Mesenchymal stem cell (in vitro differentiated cells and primary cell): ENCODE measurements at regions not wholly inside any gene's neighbourhood (a gene's known extent, or its start where the extent isn't known, plus 50 kb on each side); places are given as distances from the start of the nearest gene placed in this dataset.
A peak's percentile ranks its signal among the peaks of the same experiment; 100 is the strongest.

Experiments used
- DNase-seq: peaks from one replicate; pipeline ENCODE4 v3.0.0-alpha.2; 2013
- H2AFZ ChIP-seq: one replicate; pipeline ENCODE4 v1.6.1; 2013; ENCODE audit warnings: low read depth, mild to moderate bottlenecking, control low read depth, inconsistent platforms, low read length, moderate library complexity
- H2AK5ac ChIP-seq: 2 replicates; pipeline ENCODE4 v1.6.1; 2013; ENCODE audit warnings: low read length, moderate library complexity, mild to moderate bottlenecking, inconsistent platforms; ENCODE audit not compliant: severe bottlenecking
- H2BK120ac ChIP-seq: one replicate; pipeline ENCODE4 v1.6.1; 2013; ENCODE audit warnings: low read depth, mild to moderate bottlenecking, inconsistent platforms, low read length, moderate library complexity
- H2BK12ac ChIP-seq, 2 experiments: one replicate each; pipeline ENCODE4 v1.6.1; 2013; ENCODE audit warnings: inconsistent platforms in 2 of 2, low read length in 2 of 2, mild to moderate bottlenecking in 2 of 2, moderate library complexity in 2 of 2, control low read depth in 1 of 2
- H2BK15ac ChIP-seq: one replicate; pipeline ENCODE4 v1.6.1; 2013; ENCODE audit warnings: mild to moderate bottlenecking, low read depth, inconsistent platforms; ENCODE audit not compliant: poor library complexity, severe bottlenecking
- H2BK5ac ChIP-seq: 2 replicates; pipeline ENCODE4 v1.6.1; 2013; ENCODE audit warnings: low read depth, mild to moderate bottlenecking, low read length, control low read depth, inconsistent platforms; ENCODE audit not compliant: poor library complexity, severe bottlenecking
- H3K14ac ChIP-seq, 2 experiments: one replicate each; pipeline ENCODE4 v1.6.1; 2013; ENCODE audit warnings: inconsistent platforms in 2 of 2, low read length in 2 of 2, control low read depth in 1 of 2, mild to moderate bottlenecking in 1 of 2, moderate library complexity in 1 of 2
- H3K18ac ChIP-seq, 2 experiments: one replicate each; pipeline ENCODE4 v1.6.1; 2013; ENCODE audit warnings: inconsistent platforms in 2 of 2, low read length in 2 of 2, control low read depth in 1 of 2, low read depth in 1 of 2, mild to moderate bottlenecking in 1 of 2
- H3K23ac ChIP-seq, 2 experiments: one replicate each; pipeline ENCODE4 v1.6.1; 2013; ENCODE audit warnings: inconsistent platforms in 2 of 2, low read length in 2 of 2, mild to moderate bottlenecking in 2 of 2, moderate library complexity in 2 of 2, control low read depth in 1 of 2
- H3K27ac ChIP-seq: 2 replicates; pipeline ENCODE4 v1.5.1; 2013; ENCODE audit warnings: mild to moderate bottlenecking, moderate library complexity, low read length, control low read depth, inconsistent platforms; ENCODE audit not compliant: poor library complexity, severe bottlenecking
- H3K27me3 ChIP-seq, 2 experiments: 2 replicates each; pipeline versions ENCODE4 v1.6.1 to v1.7.0; 2013; ENCODE audit warnings: low read length in 2 of 2, mild to moderate bottlenecking in 2 of 2, moderate library complexity in 2 of 2, control low read depth in 1 of 2, inconsistent platforms in 1 of 2; ENCODE audit not compliant: control insufficient read depth in 1 of 2, insufficient read depth in 1 of 2
- H3K36me3 ChIP-seq, 2 experiments: 2 replicates each; pipeline versions ENCODE4 v1.6.1 to v1.7.0; 2013; ENCODE audit warnings: low read length in 2 of 2, control low read depth in 1 of 2, inconsistent platforms in 1 of 2, low read depth in 1 of 2, mild to moderate bottlenecking in 1 of 2; ENCODE audit not compliant: insufficient read depth in 2 of 2, control insufficient read depth in 1 of 2
- H3K4ac ChIP-seq, 2 experiments: one replicate each; pipeline ENCODE4 v1.6.1; 2013; ENCODE audit warnings: inconsistent platforms in 2 of 2, low read length in 2 of 2, mild to moderate bottlenecking in 2 of 2, moderate library complexity in 2 of 2, control low read depth in 1 of 2, low read depth in 1 of 2
- H3K4me1 ChIP-seq: 2 replicates; pipeline ENCODE4 v1.6.1; 2013; ENCODE audit warnings: low read depth, low read length, control low read depth; ENCODE audit not compliant: control insufficient read depth, insufficient read depth
- H3K4me2 ChIP-seq: 2 replicates; pipeline ENCODE4 v1.6.1; 2013; ENCODE audit warnings: low read length, mild to moderate bottlenecking, inconsistent platforms; ENCODE audit not compliant: poor library complexity, severe bottlenecking
- H3K4me3 ChIP-seq, 2 experiments: 2 replicates each; pipeline versions ENCODE4 v1.5.1 to v1.7.0; 2013; ENCODE audit warnings: low read length in 2 of 2, mild to moderate bottlenecking in 2 of 2, control low read depth in 1 of 2, low read depth in 1 of 2; ENCODE audit not compliant: insufficient read depth in 1 of 2
- H3K79me1 ChIP-seq: replicated peaks from 2 replicates; pipeline ENCODE4 v1.6.1; 2013; ENCODE audit warnings: mild to moderate bottlenecking, control low read depth, low read length, inconsistent platforms; ENCODE audit not compliant: poor library complexity, severe bottlenecking
- H3K9ac ChIP-seq: 2 replicates; pipeline ENCODE4 v1.7.0; 2013; ENCODE audit warnings: mild to moderate bottlenecking, low read length, moderate library complexity
- H3K9me3 ChIP-seq: 2 replicates; pipeline ENCODE4 v1.7.0; 2013; ENCODE audit warnings: mild to moderate bottlenecking, low read length; ENCODE audit not compliant: control insufficient read depth
- H4K8ac ChIP-seq: one replicate; pipeline ENCODE4 v1.6.1; 2013; ENCODE audit warnings: inconsistent platforms, mild to moderate bottlenecking, low read length, moderate library complexity
- H4K91ac ChIP-seq: one replicate; pipeline ENCODE4 v1.6.1; 2013; ENCODE audit warnings: mild to moderate bottlenecking, low read length, inconsistent platforms
- WGBS: methylation state at CpG from one replicate; pipeline ENCODE4 v1.1.7; 2013; ENCODE audit warnings: mixed read lengths; 5-methylcytosine and 5-hydroxymethylcytosine counted together

DNA sequence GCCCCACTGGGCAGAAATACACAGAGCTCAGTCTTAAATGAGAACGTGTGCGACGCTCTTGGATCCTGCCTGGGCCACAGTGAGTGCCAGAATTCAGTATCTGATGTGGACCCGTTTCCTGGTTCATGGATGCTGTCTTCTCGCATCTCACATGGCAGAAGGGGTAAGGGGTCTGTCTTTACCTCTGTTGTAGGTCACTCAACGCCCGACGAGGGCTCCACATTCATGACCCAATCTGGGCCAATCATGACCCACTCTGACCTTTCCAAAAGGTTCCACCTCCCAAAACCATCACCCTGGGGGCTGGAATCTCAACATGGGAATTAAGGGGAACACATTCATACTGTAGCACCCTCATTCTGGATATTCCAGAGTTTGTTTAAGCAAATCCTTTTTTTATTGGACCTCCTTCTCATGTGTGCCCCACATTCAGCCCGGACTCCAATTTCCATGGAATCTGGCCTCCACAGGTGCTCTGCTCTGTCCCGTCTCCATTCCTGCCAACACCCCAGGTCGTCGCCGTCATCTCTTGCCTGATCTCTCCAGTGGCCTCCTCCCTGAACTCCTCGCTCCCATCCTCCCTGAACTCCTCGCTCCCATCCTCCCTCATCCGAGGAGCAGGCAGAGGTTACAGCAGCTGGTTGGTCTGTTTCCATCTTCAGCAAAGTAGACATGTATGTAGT is 78.9 kb upstream of the OTOS start:
- no peaks in the 10 kb centered on the region for H3K36me3 ChIP-seq
- no peak overlapping the region for H2BK120ac ChIP-seq
- no peak overlapping the region for H3K4me2 ChIP-seq
- H3K27me3 ChIP-seq, result peaks cover 0 to 79% of the 10 kb centered on the region in 2 experiments
- WGBS, result 83% methylated on average over 13 of the region's 16 CpGs
- no peak overlapping the region for H2BK12ac ChIP-seq
- no peak overlapping the region for H4K91ac ChIP-seq
- H2BK15ac ChIP-seq, result no peak overlapping the region
- no peaks in the 10 kb centered on the region for H3K4me1 ChIP-seq
- H3K14ac ChIP-seq, result no peak overlapping the region
- no peaks in the 10 kb centered on the region for H3K9me3 ChIP-seq
- DNase-seq, result no peak
- no peak overlapping the region for H3K4ac ChIP-seq
- no peak overlapping the region for H4K8ac ChIP-seq
- H2BK5ac ChIP-seq, result no peak overlapping the region
- no peak overlapping the region for H2AK5ac ChIP-seq
- no peak overlapping the region for H3K4me3 ChIP-seq
- H2AFZ ChIP-seq, result no peak overlapping the region
- no peak overlapping the region for H3K23ac ChIP-seq
- no peak overlapping the region for H3K9ac ChIP-seq
- no peak overlapping the region for H3K27ac ChIP-seq
- no peak overlapping the region for H3K18ac ChIP-seq
- H3K79me1 ChIP-seq, result no peaks in the 10 kb centered on the region

DNA sequence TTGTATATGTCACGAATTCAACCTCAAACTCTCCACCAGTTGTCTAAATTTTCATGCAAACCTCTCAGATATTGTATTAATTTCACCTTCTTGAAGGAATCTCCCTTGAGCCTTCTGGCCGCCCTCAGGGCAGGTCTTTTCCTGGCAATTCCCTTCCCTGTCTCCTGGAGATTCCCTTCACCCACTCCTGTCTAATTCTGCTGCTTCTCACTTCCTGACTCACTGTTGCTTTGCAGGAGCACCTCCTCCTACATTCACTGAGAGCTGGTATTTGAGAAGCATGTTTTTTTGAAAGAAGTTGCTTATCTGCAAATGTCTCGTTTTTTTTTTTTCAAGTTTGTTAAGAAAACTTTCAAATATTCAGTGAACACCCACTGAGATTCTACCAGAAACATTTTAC is 79.9 kb upstream of the OTOS start:
- H2BK12ac ChIP-seq, result no peak overlapping the region
- H3K9me3 ChIP-seq, result no peaks in the 10 kb centered on the region
- no peak overlapping the region for H3K27ac ChIP-seq
- no peak overlapping the region for H2BK5ac ChIP-seq
- no peak overlapping the region for H2AK5ac ChIP-seq
- no peak overlapping the region for H4K91ac ChIP-seq
- H3K4ac ChIP-seq, result no peak overlapping the region
- H2BK120ac ChIP-seq, result no peak overlapping the region
- H3K23ac ChIP-seq, result no peak overlapping the region
- peaks cover 0 to 76% of the 10 kb centered on the region in 2 experiments for H3K27me3 ChIP-seq
- H3K36me3 ChIP-seq, result no peaks in the 10 kb centered on the region
- H3K14ac ChIP-seq, result no peak overlapping the region
- H4K8ac ChIP-seq, result no peak overlapping the region
- peak; percentile 47 for DNase-seq
- no peak overlapping the region for H2AFZ ChIP-seq
- no peak overlapping the region for H2BK15ac ChIP-seq
- H3K9ac ChIP-seq, result no peak overlapping the region
- H3K18ac ChIP-seq, result no peak overlapping the region
- 42% methylated on average over 3 of the region's 3 CpGs for WGBS
- no peaks in the 10 kb centered on the region for H3K4me1 ChIP-seq
- H3K79me1 ChIP-seq, result no peaks in the 10 kb centered on the region
- no peak overlapping the region for H3K4me2 ChIP-seq
- H3K4me3 ChIP-seq, result no peak overlapping the region

DNA sequence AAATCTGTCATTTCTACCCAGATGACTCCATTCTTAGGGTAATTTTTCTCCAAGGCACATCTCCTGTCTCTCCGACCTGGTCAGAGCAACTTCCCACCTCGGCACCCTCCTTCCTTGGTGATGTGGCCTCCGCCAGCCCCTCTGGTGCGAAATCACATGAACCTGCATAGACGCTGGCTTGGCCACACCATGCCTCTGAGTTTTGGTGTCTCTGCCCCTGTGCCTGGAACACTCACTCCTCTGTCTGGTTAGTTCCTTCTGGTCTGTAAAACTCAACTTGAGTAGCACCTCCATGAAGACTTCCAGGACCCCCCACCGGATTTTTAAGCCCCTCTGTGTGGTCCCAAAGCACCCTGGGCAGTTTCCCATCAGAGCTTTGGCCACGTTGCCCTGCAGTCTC is 83.2 kb upstream of the OTOS start:
- Histone ChIP-seq H3K79me1 (no peaks in the 10 kb centered on the region), H3K36me3 (no peaks in the 10 kb centered on the region), H3K27me3 (peaks cover 0 to 78% of the 10 kb centered on the region in 2 experiments), H4K8ac (no peak overlapping the region), H3K4me3 (no peak overlapping the region), H3K23ac (no peak overlapping the region), H2AK5ac (no peak overlapping the region), H2BK12ac (no peak overlapping the region), H2AFZ (no peak overlapping the region), H3K9me3 (peaks cover 7% of the 10 kb centered on the region), H3K18ac (no peak overlapping the region), H3K27ac (no peak overlapping the region), H2BK5ac (no peak overlapping the region), H3K4me1 (no peaks in the 10 kb centered on the region), H3K9ac (no peak overlapping the region), H3K14ac (no peak overlapping the region), H2BK120ac (no peak overlapping the region), H3K4ac (no peak overlapping the region), H2BK15ac (no peak overlapping the region), H3K4me2 (no peak overlapping the region), H4K91ac (no peak overlapping the region)
- no peak for DNase-seq
- 60% methylated on average over 7 of the region's 7 CpGs for WGBS

DNA sequence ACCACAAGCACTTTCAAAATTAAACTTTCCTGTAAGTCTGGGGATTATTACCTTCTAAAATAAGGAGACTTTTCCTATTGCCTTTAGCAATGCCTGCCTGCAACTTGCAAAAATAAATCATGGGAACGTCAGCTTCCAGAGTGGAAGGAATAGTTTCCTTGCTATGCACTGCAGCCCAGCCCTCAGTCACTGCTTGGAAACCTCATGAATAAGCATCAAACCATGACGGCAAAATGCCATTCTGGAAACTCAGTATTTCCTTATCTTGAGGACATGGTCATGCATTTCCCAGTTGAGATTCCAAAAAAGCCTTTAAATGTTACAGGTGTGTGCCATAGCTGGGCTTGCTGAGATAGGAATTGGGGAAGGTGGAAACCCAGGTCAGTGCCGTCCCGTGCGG is 84.2 kb upstream of the OTOS start:
- H4K8ac ChIP-seq, result no peak overlapping the region
- no peak overlapping the region for H2AFZ ChIP-seq
- H3K27me3 ChIP-seq, result peaks cover 0 to 67% of the 10 kb centered on the region in 2 experiments
- H3K4me1 ChIP-seq, result no peaks in the 10 kb centered on the region
- no peak overlapping the region for H3K18ac ChIP-seq
- no peak overlapping the region for H2BK12ac ChIP-seq
- H3K27ac ChIP-seq, result no peak overlapping the region
- no peak overlapping the region for H2BK15ac ChIP-seq
- H3K14ac ChIP-seq, result no peak overlapping the region
- H3K4me3 ChIP-seq, result no peak overlapping the region
- H3K9me3 ChIP-seq, result peaks cover 16% of the 10 kb centered on the region
- peak; percentile 17 for DNase-seq
- no peaks in the 10 kb centered on the region for H3K36me3 ChIP-seq
- H2BK5ac ChIP-seq, result no peak overlapping the region
- H3K23ac ChIP-seq, result no peak overlapping the region
- no peak overlapping the region for H3K9ac ChIP-seq
- 83% methylated on average over 5 of the region's 5 CpGs for WGBS
- no peak overlapping the region for H2BK120ac ChIP-seq
- H2AK5ac ChIP-seq, result no peak overlapping the region
- H3K4ac ChIP-seq, result no peak overlapping the region
- no peaks in the 10 kb centered on the region for H3K79me1 ChIP-seq
- H3K4me2 ChIP-seq, result no peak overlapping the region
- no peak overlapping the region for H4K91ac ChIP-seq
